LNCaP clone FGC (cell line): ENCODE measurements at regions not wholly inside any gene's neighbourhood (a gene's known extent, or its start where the extent isn't known, plus 50 kb on each side); places are given as distances from the start of the nearest gene placed in this dataset.
"Not testable (repeated sequence)": the region's sequence is repeated elsewhere in the genome, so short reads cannot be mapped to it uniquely, and the experiment has no call there.

Source experiments
- DNase-seq: peaks from one replicate; pipeline ENCODE4 v3.0.0-alpha.2; 2011; ENCODE audit warnings: low read depth
- H3K4me3 ChIP-seq: 2 replicates; pipeline ENCODE4 v1.5.1; 2011; ENCODE audit warnings: mild to moderate bottlenecking, low read depth, low read length, control low read depth
- CTCF ChIP-seq: IDR thresholded peaks from 2 replicates; pipeline ENCODE4 v1.5.1; 2012; ENCODE audit warnings: mild to moderate bottlenecking; ENCODE audit not compliant: control insufficient read depth, insufficient read depth; ENCODE audit errors: extremely low read depth

GRCh38 chr5:17992291-17992690 is 358.0 kb downstream of the TAF11L14 start:
- DNase-seq: no peak
- H3K4me3 ChIP-seq: no peak overlapping the region
- no peak for TF ChIP-seq CTCF

GRCh38 chr5:17995997-17996396 is 361.7 kb downstream of the TAF11L14 start:
- DNase-seq: no peak
- no peak for TF ChIP-seq CTCF
- H3K4me3 ChIP-seq: no peak overlapping the region

- H3K4me3 ChIP-seq: no peak overlapping the region
- no peak for TF ChIP-seq CTCF
- DNase-seq: no peak
These were observed 365.6 kb downstream of the TAF11L14 start for GRCh38 chr5:17999858-18000257.

- no peak for TF ChIP-seq CTCF
- DNase-seq: no peak
These were observed 366.5 kb downstream of the TAF11L14 start for GRCh38 chr5:18000744-18001143.

GRCh38 chr5:18003312-18003711 is 369.1 kb downstream of the TAF11L14 start:
- no peak for DNase-seq
- no peak for TF ChIP-seq CTCF
- no peak overlapping the region for H3K4me3 ChIP-seq

More at GRCh38 chr5:18000744-18001143, 366.5 kb downstream of the TAF11L14 start:
- H3K4me3 ChIP-seq: no peak overlapping the region

- no peak overlapping the region for H3K4me3 ChIP-seq
- no peak for DNase-seq
- TF ChIP-seq CTCF: no peak
These were observed 369.5 kb downstream of the TAF11L14 start for GRCh38 chr5:18003784-18004183.

- DNase-seq, H3K4me3 ChIP-seq: not testable (repeated sequence)
These were observed 372.0 kb downstream of the TAF11L14 start for GRCh38 chr5:18006235-18006634.
